ENCODE measurements at regions not wholly inside any gene's neighbourhood (a gene's known extent, or its start where the extent isn't known, plus 50 kb on each side); places are given as distances from the start of the nearest gene placed in this dataset.

DNA sequence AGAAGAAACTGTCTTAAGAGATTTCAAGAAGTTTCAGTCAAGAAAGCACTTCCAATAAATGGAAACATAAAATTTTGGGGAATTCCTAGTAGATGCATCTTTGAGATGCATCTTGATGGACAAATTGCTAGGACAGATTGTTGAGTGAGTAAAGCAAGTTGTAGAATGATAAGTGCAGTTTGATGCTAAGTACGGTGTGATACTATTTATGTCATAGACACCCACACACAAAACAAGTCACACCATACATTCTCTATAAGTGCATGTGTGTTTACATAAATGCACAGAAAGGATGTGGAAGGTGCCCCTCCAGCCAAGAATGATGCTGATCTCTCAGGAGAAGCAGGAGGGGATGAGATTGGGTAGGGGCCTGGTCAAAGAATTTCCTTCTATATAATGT, 375.7 kb downstream of the FOXO1 start:
- no peak for TF ChIP-seq EZH2 (IDR thresholded peaks at IDR 0.05)
- TF ChIP-seq, protein P1, sequence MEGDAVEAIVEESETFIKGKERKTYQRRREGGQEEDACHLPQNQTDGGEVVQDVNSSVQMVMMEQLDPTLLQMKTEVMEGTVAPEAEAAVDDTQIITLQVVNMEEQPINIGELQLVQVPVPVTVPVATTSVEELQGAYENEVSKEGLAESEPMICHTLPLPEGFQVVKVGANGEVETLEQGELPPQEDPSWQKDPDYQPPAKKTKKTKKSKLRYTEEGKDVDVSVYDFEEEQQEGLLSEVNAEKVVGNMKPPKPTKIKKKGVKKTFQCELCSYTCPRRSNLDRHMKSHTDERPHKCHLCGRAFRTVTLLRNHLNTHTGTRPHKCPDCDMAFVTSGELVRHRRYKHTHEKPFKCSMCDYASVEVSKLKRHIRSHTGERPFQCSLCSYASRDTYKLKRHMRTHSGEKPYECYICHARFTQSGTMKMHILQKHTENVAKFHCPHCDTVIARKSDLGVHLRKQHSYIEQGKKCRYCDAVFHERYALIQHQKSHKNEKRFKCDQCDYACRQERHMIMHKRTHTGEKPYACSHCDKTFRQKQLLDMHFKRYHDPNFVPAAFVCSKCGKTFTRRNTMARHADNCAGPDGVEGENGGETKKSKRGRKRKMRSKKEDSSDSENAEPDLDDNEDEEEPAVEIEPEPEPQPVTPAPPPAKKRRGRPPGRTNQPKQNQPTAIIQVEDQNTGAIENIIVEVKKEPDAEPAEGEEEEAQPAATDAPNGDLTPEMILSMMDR (IDR thresholded peaks at IDR 0.05), result no peak
